PC-3 (cell line): ENCODE measurements at regions not wholly inside any gene's neighbourhood (a gene's known extent, or its start where the extent isn't known, plus 50 kb on each side); places are given as distances from the start of the nearest gene placed in this dataset.

ENCODE experiments used
- ATAC-seq: fragments of 200-7000 bp; cut with Tn5 transposase; 2 replicates; pipeline ENCODE4 v1.9.1; 2020; ENCODE audit warnings: mild to moderate bottlenecking, moderate library complexity
- BruUV-seq: library from RNA; stranded (reverse); fragments of 400-500 nt; replicated peaks from 2 replicates; lab custom pipeline; 2021; lab: Mats Ljungman, UMichigan
- CTCF ChIA-PET: fragments of 300-600 bp; sonication (Branson Sonifier 250); formaldehyde crosslinking; loops from one replicate; lab custom pipeline; 2022; ENCODE audit warnings: antibody characterized with exemption; lab: Charles Lee
- POLR2A ChIA-PET: fragments of 300-600 bp; sonication (Branson Sonifier 250); formaldehyde crosslinking; loops from one replicate; lab custom pipeline; 2022; ENCODE audit warnings: antibody characterized with exemption; ENCODE audit not compliant: unreplicated experiment; lab: Charles Lee
- DNase-seq: peaks from one replicate; pipeline ENCODE4 v3.0.0-alpha.2; 2015
- H2AFZ ChIP-seq: fragments of 300-600 bp; sonication (generic); 2 replicates; pipeline ENCODE4 v1.6.0; 2016; ENCODE audit warnings: antibody characterized with exemption, low read length
- H3F3A ChIP-seq: fragments of 300-600 bp; sonication (generic); one replicate; pipeline ENCODE4 v1.6.0; 2017; ENCODE audit warnings: antibody characterized with exemption, low read length, control low read depth, mild to moderate bottlenecking; ENCODE audit not compliant: unreplicated experiment
- H3K27ac ChIP-seq: fragments of 300-600 bp; sonication (generic); 2 replicates; pipeline ENCODE4 v1.5.1; 2016; ENCODE audit warnings: mild to moderate bottlenecking, low read length
- H3K27me3 ChIP-seq: fragments of 300-600 bp; sonication (generic); 2 replicates; pipeline ENCODE4 v1.6.1; 2016; ENCODE audit warnings: low read length, mixed read lengths
- H3K36me3 ChIP-seq: fragments of 300-600 bp; sonication (generic); 2 replicates; pipeline ENCODE4 v1.6.1; 2016; ENCODE audit warnings: low read depth, mixed run types, low read length, mixed read lengths
- H3K4me1 ChIP-seq: fragments of 300-600 bp; sonication (generic); 2 replicates; pipeline ENCODE4 v1.5.1; 2016; ENCODE audit warnings: low read length; ENCODE audit not compliant: insufficient read depth
- H3K4me2 ChIP-seq: fragments of 300-600 bp; sonication (generic); 2 replicates; pipeline ENCODE4 v1.6.0; 2016; ENCODE audit warnings: low read length
- H3K4me3 ChIP-seq: fragments of 300-600 bp; sonication (generic); 2 replicates; pipeline ENCODE4 v1.5.1; 2016; ENCODE audit warnings: mild to moderate bottlenecking, low read length, mixed read lengths
- H3K79me2 ChIP-seq: fragments of 300-600 bp; sonication (generic); 2 replicates; pipeline ENCODE4 v1.6.1; 2017; ENCODE audit warnings: low read length, mixed read lengths
- H3K9ac ChIP-seq: fragments of 300-600 bp; sonication (generic); 2 replicates; pipeline ENCODE4 v1.6.0; 2016; ENCODE audit warnings: mild to moderate bottlenecking, low read length
- H3K9me2 ChIP-seq: fragments of 300-600 bp; sonication (generic); replicated peaks from 2 replicates; pipeline ENCODE4 v1.6.1; 2016; ENCODE audit warnings: mixed run types, low read length, mixed read lengths
- H3K9me3 ChIP-seq: fragments of 300-600 bp; sonication (generic); 2 replicates; pipeline ENCODE4 v1.6.1; 2016; ENCODE audit warnings: low read length, mixed read lengths
- H4K20me1 ChIP-seq: fragments of 300-600 bp; sonication (generic); 2 replicates; pipeline ENCODE4 v1.6.1; 2016; ENCODE audit warnings: low read length, mixed read lengths
- EZH2 ChIP-seq: fragments of 300-600 bp; sonication (generic); IDR thresholded peaks from one replicate; pipeline ENCODE4 v1.6.1; 2017; ENCODE audit warnings: antibody characterized with exemption, mild to moderate bottlenecking, low read length; ENCODE audit not compliant: unreplicated experiment
- EZH2phosphoT487 ChIP-seq: fragments of 300-600 bp; sonication (generic); IDR thresholded peaks from 2 replicates; pipeline ENCODE4 v1.6.1; 2018; ENCODE audit warnings: mild to moderate bottlenecking, antibody characterized with exemption, low read length, borderline replicate concordance
- intact Hi-C: fragments of 100-400 bp; cut with micrococcal nuclease; formaldehyde crosslinking; loops from 2 replicates; pipeline ENCODE4 v1.9.0; 2023
- TF ChIP-seq, protein P1 (sequence below): fragments of 300-600 bp; sonication (generic); conservative IDR thresholded peaks from 2 replicates; pipeline ENCODE4 v1.5.1; 2017; ENCODE audit warnings: antibody characterized with exemption, low read depth, mild to moderate bottlenecking, low read length

DNA sequence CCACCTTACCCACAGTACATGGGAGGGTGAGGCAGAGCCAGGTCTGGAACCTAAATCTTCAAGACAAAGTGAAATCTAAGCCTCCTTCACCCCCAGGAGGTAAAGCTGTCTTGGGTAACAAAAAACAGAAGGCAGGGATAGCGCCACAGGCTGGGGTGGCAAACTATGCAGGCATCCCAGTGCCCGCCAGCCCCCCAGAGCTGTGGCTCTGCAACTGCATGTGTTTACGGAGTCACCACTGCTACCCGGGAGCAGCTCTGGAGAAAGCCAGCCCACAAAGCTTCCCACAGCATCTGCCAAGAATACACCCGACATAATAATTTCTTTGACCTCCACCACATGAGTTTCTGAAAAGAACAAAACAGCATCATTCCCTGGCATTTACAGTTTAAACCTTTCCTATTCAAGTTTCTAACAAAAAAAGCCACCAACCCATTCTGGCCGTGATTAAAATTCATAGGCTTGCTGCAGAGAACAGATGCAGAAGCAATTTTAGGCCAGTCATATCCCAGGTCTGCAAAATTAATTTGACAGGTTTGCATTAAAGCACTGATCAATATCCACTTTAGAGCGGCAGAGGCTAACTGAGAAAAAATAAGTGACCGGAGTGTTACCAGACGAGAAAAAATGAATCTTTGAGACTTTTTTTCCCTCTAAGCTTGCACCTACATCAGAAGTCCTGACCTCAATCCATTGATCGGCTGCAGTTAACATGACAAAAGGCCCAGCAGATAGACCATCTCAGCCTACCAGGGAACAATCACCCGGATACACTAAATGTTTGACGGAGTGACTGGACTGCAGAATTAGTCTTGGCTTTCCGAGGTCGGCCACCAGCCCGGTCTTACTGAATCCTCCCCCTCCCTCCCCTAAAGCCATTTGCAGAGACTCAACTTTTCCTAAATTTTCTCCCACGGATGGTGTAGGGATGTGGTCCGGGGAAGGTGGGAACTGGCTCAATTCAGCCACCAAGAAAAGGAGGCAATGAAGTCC, 309.6 kb upstream of the SKOR2 start:
- ATAC-seq: no peak
- POLR2A ChIA-PET: no interaction called here
- Histone ChIP-seq H3K27ac (no peak overlapping the region), H3K4me2 (no peak overlapping the region), H2AFZ (no peak overlapping the region), H3K4me1 (no peaks in the 10 kb centered on the region), H3K9me2 (no peaks in the 10 kb centered on the region), H3K79me2 (no peaks in the 10 kb centered on the region), H3K4me3 (no peak overlapping the region), H3K27me3 (no peaks in the 10 kb centered on the region; the same call in 1 of the 2 replicates), H3K36me3 (no peaks in the 10 kb centered on the region), H3F3A (no peaks in the 10 kb centered on the region), H3K9me3 (no peaks in the 10 kb centered on the region), H4K20me1 (no peaks in the 10 kb centered on the region), H3K9ac (no peak overlapping the region)
- CTCF ChIA-PET: no interaction called here
- DNase-seq: no peak
- TF ChIP-seq EZH2phosphoT487 (no peak), EZH2 (no peak)
- TF ChIP-seq, protein P1, sequence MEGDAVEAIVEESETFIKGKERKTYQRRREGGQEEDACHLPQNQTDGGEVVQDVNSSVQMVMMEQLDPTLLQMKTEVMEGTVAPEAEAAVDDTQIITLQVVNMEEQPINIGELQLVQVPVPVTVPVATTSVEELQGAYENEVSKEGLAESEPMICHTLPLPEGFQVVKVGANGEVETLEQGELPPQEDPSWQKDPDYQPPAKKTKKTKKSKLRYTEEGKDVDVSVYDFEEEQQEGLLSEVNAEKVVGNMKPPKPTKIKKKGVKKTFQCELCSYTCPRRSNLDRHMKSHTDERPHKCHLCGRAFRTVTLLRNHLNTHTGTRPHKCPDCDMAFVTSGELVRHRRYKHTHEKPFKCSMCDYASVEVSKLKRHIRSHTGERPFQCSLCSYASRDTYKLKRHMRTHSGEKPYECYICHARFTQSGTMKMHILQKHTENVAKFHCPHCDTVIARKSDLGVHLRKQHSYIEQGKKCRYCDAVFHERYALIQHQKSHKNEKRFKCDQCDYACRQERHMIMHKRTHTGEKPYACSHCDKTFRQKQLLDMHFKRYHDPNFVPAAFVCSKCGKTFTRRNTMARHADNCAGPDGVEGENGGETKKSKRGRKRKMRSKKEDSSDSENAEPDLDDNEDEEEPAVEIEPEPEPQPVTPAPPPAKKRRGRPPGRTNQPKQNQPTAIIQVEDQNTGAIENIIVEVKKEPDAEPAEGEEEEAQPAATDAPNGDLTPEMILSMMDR: no peak
- BruUV-seq: no TSS peak
- intact Hi-C loops: no loop called here

DNA sequence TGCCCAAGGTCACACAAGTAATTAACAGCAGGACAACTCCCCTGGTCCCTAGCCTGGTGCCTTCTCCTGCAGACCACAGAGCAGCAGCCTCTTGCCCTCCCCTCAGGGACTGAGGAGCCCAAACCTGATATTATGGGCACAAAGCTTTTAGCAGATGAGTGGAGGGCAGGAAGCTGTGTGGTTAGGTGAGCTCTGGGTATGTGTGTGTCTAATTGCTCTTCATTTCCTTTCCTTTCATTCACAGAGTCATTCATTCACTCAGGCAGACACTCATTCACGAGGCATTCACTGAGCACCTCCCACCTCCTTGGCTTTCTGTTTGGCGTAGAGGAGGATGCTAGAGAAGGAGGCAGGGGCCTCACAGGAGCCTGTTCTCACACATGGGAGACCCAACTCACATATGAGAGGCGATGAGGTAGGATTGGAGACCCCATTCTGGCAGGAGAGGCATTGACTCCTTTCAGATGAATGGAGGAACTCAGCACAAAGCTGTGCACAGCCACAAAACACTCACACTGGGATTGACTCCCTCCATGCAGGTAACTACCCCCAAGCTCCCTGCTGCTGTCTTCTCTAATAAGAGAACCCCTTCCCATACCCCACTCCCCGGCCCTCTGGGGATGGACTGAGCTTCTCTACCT, 306.8 kb upstream of the SKOR2 start:
- no peak overlapping the region for H3K9ac ChIP-seq
- H3K9me3 ChIP-seq: no peaks in the 10 kb centered on the region
- no peak for TF ChIP-seq EZH2
- ChIA-PET CTCF (no interaction called here), POLR2A (no interaction called here)
- no peaks in the 10 kb centered on the region for H3K79me2 ChIP-seq
- no peaks in the 10 kb centered on the region; the same call in 1 of the 2 replicates for H3K27me3 ChIP-seq
- H3F3A ChIP-seq: no peaks in the 10 kb centered on the region
- BruUV-seq: no TSS peak
- H3K36me3 ChIP-seq: no peaks in the 10 kb centered on the region
- ATAC-seq (no peak), DNase-seq (no peak)
- H3K4me1 ChIP-seq: no peaks in the 10 kb centered on the region
- H4K20me1 ChIP-seq: no peaks in the 10 kb centered on the region
- no peak overlapping the region for H3K4me3 ChIP-seq
- no peak overlapping the region for H2AFZ ChIP-seq
- intact Hi-C loops: no loop called here
- H3K4me2 ChIP-seq: no peak overlapping the region
- no peak overlapping the region for H3K27ac ChIP-seq
- H3K9me2 ChIP-seq: no peaks in the 10 kb centered on the region

DNA sequence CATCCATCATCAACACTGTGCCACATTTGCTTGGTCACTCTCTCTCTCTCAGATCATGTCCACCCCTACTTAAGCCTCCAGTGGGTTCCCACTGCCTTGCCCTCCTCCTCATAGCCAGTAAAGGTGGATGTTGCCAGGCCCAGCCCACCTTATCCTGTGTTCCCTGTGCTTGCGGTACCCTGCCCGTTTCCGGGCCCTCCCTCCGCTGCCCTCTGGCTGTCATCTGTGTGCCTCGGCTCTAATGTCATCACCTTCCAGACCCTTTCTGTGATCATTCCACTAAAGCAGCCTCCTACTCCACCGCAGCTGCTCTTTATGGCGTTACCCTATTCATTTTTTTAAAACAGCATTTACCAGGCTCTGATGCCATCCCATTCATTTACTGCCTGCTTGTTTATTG, 305.7 kb upstream of the SKOR2 start:
- Histone ChIP-seq H3K79me2 (no peaks in the 10 kb centered on the region), H3K9me2 (no peaks in the 10 kb centered on the region), H3K4me3 (no peak overlapping the region), H3K4me2 (no peak overlapping the region), H3K27ac (no peak overlapping the region), H2AFZ (no peak overlapping the region), H3F3A (no peaks in the 10 kb centered on the region), H3K9ac (no peak overlapping the region), H3K4me1 (no peaks in the 10 kb centered on the region), H4K20me1 (no peaks in the 10 kb centered on the region), H3K9me3 (no peaks in the 10 kb centered on the region), H3K27me3 (no peaks in the 10 kb centered on the region; the same call in 1 of the 2 replicates), H3K36me3 (no peaks in the 10 kb centered on the region)
- ATAC-seq (no peak), DNase-seq (no peak)
- no peak for TF ChIP-seq EZH2
- no peak for TF ChIP-seq EZH2phosphoT487
- TF ChIP-seq, protein P1: no peak
- CTCF ChIA-PET: no interaction called here
- POLR2A ChIA-PET: no interaction called here
- intact Hi-C loops: no loop called here
- no TSS peak for BruUV-seq
